ENCODE measurements at regions not wholly inside any gene's neighbourhood (a gene's known extent, or its start where the extent isn't known, plus 50 kb on each side); places are given as distances from the start of the nearest gene placed in this dataset.

DNA sequence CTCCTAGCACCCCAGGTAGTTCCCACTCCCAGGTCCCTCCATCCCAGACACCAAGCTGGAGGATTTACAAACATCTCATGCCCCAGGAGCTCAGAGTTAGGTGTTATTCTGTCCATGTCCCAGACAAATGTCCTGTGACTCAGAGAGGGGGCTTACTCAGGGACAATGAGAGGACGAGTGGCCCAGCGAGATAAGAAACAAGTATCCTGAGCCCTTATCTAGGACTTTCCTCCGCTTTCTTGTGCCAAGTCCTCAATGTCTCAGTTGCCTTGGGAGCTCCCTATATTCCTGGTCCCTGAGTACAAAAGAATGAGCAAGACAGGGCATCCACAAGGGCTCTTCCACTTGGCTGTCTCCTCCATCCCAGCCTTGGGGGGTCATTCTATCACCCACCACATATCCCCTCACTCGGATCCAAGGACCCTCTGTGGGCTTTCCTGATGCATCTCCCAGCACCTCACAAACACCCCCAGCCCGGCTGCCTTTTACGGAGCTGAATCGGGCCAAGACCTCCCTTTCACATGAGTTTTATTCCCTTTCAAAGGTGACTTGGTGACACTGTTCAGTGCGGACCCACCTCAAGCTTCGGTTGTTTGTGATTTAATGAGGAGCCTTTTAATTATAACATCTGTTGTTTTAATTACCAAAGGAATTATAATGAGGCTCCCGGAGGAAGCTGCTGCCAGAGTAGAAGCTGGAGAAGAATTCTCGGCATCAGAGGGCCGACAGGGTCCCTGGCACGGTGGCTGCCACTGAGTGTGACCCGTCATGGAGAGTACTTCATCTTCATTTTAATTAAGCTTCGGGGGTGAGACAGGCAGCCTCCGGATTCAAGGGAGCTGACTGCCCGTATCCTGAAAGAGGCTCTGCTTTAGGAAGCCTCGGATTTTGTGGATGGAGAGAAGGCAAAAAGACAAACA lies 121.5 kb downstream of the WSCD1 start:
- WGBS (ENCODE audit: insufficient coverage, insufficient replicate concordance, low lambda C conversion rate, missing lambda C conversion rate): 32% methylated on average over 18 of the region's 18 CpGs
- intact Hi-C loops (cut with micrococcal nuclease; ENCODE audit: unreplicated experiment): no loop called here
- ChIA-PET RAD21 (ENCODE audit: unreplicated experiment) (no interaction called here), SMC1A (ENCODE audit: uncharacterized antibody, unreplicated experiment) (no interaction called here), CTCF (no interaction called here), POLR2A (no interaction called here)
- in situ Hi-C loops (cut with MboI): no loop called here
- H3K79me2 ChIP-seq (ENCODE audit: control insufficient read depth, insufficient read depth, low read length): no peaks in the 10 kb centered on the region
- TF ChIP-seq CBFB (IDR thresholded peaks at IDR 0.05; ENCODE audit: low read depth) (no peak), POLR2A (IDR thresholded peaks at IDR 0.05; ENCODE audit: low read depth, low read length) (no peak), ZNF384 (IDR thresholded peaks at IDR 0.05; ENCODE audit: borderline replicate concordance, low read depth, low read length) (no peak), FOS (IDR thresholded peaks at IDR 0.05; ENCODE audit: borderline replicate concordance, extremely low read depth, insufficient read length) (no peak), SIX5 (IDR thresholded peaks at IDR 0.05; ENCODE audit: low read depth, low read length, severe bottlenecking) (no peak), CREM (IDR thresholded peaks at IDR 0.05; ENCODE audit: low read depth) (no peak), RAD51 (IDR thresholded peaks at IDR 0.05) (no peak), TBL1XR1 (IDR thresholded peaks at IDR 0.05; ENCODE audit: low read depth, low read length) (no peak), SPI1 (IDR thresholded peaks at IDR 0.05; ENCODE audit: borderline replicate concordance, insufficient read depth, low read depth, low read length) (no peak), NFXL1 (IDR thresholded peaks at IDR 0.05; ENCODE audit: borderline replicate concordance) (no peak)
- TF ChIP-seq, protein P1, sequence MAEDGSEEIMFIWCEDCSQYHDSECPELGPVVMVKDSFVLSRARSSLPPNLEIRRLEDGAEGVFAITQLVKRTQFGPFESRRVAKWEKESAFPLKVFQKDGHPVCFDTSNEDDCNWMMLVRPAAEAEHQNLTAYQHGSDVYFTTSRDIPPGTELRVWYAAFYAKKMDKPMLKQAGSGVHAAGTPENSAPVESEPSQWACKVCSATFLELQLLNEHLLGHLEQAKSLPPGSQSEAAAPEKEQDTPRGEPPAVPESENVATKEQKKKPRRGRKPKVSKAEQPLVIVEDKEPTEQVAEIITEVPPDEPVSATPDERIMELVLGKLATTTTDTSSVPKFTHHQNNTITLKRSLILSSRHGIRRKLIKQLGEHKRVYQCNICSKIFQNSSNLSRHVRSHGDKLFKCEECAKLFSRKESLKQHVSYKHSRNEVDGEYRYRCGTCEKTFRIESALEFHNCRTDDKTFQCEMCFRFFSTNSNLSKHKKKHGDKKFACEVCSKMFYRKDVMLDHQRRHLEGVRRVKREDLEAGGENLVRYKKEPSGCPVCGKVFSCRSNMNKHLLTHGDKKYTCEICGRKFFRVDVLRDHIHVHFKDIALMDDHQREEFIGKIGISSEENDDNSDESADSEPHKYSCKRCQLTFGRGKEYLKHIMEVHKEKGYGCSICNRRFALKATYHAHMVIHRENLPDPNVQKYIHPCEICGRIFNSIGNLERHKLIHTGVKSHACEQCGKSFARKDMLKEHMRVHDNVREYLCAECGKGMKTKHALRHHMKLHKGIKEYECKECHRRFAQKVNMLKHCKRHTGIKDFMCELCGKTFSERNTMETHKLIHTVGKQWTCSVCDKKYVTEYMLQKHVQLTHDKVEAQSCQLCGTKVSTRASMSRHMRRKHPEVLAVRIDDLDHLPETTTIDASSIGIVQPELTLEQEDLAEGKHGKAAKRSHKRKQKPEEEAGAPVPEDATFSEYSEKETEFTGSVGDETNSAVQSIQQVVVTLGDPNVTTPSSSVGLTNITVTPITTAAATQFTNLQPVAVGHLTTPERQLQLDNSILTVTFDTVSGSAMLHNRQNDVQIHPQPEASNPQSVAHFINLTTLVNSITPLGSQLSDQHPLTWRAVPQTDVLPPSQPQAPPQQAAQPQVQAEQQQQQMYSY (CRISPR knock-in tag; IDR thresholded peaks at IDR 0.05): no peak
- TF ChIP-seq, protein P2, sequence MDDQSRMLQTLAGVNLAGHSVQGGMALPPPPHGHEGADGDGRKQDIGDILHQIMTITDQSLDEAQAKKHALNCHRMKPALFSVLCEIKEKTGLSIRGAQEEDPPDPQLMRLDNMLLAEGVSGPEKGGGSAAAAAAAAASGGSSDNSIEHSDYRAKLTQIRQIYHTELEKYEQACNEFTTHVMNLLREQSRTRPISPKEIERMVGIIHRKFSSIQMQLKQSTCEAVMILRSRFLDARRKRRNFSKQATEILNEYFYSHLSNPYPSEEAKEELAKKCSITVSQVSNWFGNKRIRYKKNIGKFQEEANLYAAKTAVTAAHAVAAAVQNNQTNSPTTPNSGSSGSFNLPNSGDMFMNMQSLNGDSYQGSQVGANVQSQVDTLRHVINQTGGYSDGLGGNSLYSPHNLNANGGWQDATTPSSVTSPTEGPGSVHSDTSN (IDR thresholded peaks at IDR 0.05; ENCODE audit: insufficient replicate concordance, low read depth, low read length): no peak
- TF ChIP-seq, protein P3, sequence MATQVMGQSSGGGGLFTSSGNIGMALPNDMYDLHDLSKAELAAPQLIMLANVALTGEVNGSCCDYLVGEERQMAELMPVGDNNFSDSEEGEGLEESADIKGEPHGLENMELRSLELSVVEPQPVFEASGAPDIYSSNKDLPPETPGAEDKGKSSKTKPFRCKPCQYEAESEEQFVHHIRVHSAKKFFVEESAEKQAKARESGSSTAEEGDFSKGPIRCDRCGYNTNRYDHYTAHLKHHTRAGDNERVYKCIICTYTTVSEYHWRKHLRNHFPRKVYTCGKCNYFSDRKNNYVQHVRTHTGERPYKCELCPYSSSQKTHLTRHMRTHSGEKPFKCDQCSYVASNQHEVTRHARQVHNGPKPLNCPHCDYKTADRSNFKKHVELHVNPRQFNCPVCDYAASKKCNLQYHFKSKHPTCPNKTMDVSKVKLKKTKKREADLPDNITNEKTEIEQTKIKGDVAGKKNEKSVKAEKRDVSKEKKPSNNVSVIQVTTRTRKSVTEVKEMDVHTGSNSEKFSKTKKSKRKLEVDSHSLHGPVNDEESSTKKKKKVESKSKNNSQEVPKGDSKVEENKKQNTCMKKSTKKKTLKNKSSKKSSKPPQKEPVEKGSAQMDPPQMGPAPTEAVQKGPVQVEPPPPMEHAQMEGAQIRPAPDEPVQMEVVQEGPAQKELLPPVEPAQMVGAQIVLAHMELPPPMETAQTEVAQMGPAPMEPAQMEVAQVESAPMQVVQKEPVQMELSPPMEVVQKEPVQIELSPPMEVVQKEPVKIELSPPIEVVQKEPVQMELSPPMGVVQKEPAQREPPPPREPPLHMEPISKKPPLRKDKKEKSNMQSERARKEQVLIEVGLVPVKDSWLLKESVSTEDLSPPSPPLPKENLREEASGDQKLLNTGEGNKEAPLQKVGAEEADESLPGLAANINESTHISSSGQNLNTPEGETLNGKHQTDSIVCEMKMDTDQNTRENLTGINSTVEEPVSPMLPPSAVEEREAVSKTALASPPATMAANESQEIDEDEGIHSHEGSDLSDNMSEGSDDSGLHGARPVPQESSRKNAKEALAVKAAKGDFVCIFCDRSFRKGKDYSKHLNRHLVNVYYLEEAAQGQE (IDR thresholded peaks at IDR 0.05; ENCODE audit: low read depth, low read length): no peak
- H3K9me3 ChIP-seq (replicated peaks; ENCODE audit: control insufficient read depth, insufficient read depth, low read length): no peaks in the 10 kb centered on the region; the same call in 2 of the 3 replicates
- H3K27ac ChIP-seq (ENCODE audit: control insufficient read depth, insufficient read depth): no peak overlapping the region
- DNase-seq (ENCODE audit: low read depth, low spot score): no peak
- ATAC-seq: no peak
- no peak for FAIRE-seq
- no TSS peak for BruUV-seq (replicated peaks)
- no peak overlapping the region for H2AFZ ChIP-seq (ENCODE audit: control insufficient read depth, low read depth, low read length)
- H3K4me3 ChIP-seq: no peak overlapping the region
- no peak overlapping the region for H3K9ac ChIP-seq (ENCODE audit: control insufficient read depth, insufficient read depth, low read length)
- no peaks in the 10 kb centered on the region for H4K20me1 ChIP-seq (ENCODE audit: control insufficient read depth, insufficient read depth)
- no peaks in the 10 kb centered on the region for H3K36me3 ChIP-seq (ENCODE audit: control insufficient read depth in 2 of 2, insufficient read depth in 2 of 2, low read length in 1 of 2)
- no peak overlapping the region for H3K4me2 ChIP-seq (ENCODE audit: control insufficient read depth, insufficient read depth)
- H3K4me1 ChIP-seq (ENCODE audit: control insufficient read depth, insufficient read depth, low read length): no peaks in the 10 kb centered on the region
- no peaks in the 10 kb centered on the region; a peak in 1 of 4 replicates for H3K27me3 ChIP-seq (replicated peaks in 1 of 2; ENCODE audit: control insufficient read depth in 2 of 2, insufficient read depth in 2 of 2, low read length in 1 of 2)
